A673 (cell line): ENCODE measurements at regions not wholly inside any gene's neighbourhood (a gene's known extent, or its start where the extent isn't known, plus 50 kb on each side); places are given as distances from the start of the nearest gene placed in this dataset.

Experiments
- CTCF ChIP-seq: fragments of 300-800, 200-600 bp; sonication (generic); conservative IDR thresholded peaks from 2 replicates; pipeline ENCODE4 v1.5.1; 2017; ENCODE audit warnings: low read depth, mild to moderate bottlenecking, antibody characterized with exemption, low read length, moderate library complexity, mixed read lengths
- EZH2 ChIP-seq: fragments of 200-600 bp; sonication (generic); IDR thresholded peaks from 2 replicates; pipeline ENCODE4 v1.6.1; 2017; ENCODE audit warnings: borderline replicate concordance, low read depth, mild to moderate bottlenecking, mixed read lengths, antibody characterized with exemption, low read length; ENCODE audit not compliant: poor library complexity, severe bottlenecking

- TF ChIP-seq CTCF (no peak), EZH2 (no peak)
Measured at GRCh38 chr7:46854958-46855473, 726.9 kb downstream of the TNS3 start.
